NB4 (cell line): ENCODE measurements at regions not wholly inside any gene's neighbourhood (a gene's known extent, or its start where the extent isn't known, plus 50 kb on each side); places are given as distances from the start of the nearest gene placed in this dataset.

Source experiments
- CTCF ChIP-seq: IDR thresholded peaks from one replicate; pipeline ENCODE4 v1.5.1; 2012; ENCODE audit warnings: low read depth, low read length
- MAX ChIP-seq: IDR thresholded peaks from 2 replicates; pipeline ENCODE4 v1.6.1; 2011; ENCODE audit warnings: low read depth, low read length
- POLR2A ChIP-seq: IDR thresholded peaks from 2 replicates; pipeline ENCODE4 v1.6.1; 2011; ENCODE audit warnings: mild to moderate bottlenecking; ENCODE audit not compliant: insufficient read length; ENCODE audit errors: extremely low read depth

GRCh38 chr6:85712346-85712745 is 69.7 kb upstream of the SYNCRIP start:
- TF ChIP-seq CTCF (no peak), MAX (no peak), POLR2A (no peak)
